ENCODE measurements at regions not wholly inside any gene's neighbourhood (a gene's known extent, or its start where the extent isn't known, plus 50 kb on each side); places are given as distances from the start of the nearest gene placed in this dataset.

DNA sequence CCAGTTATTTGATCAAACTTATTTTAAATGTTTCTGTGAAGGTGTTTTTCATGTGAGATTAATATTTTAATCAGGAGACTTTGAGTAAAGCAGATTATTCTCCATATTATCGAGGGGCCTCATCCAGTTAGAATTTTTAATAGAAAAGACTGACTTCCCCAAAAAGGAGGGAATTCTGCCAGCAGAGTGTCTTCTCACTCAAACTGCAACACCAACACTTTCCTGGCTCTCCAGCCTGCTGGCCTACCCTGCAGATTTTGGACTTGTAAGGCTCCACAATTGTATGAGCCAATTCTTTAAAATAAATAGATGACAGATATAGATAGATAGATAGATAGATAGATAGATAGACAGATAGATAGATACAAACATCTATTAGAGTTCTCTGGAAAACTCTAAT is 155.7 kb downstream of the SEC23A start:
- POLR2A ChIA-PET (ENCODE audit: unreplicated experiment), result no interaction called here
- Histone ChIP-seq H3K9ac (ENCODE audit: low read depth, low read length) (no peak overlapping the region), H3K56ac (ENCODE audit: extremely low read depth, insufficient read depth, low read length) (no peak overlapping the region), H2BK15ac (ENCODE audit: low read depth, low read length) (no peak overlapping the region), H2BK20ac (ENCODE audit: low read depth, low read length) (no peak overlapping the region), H3K79me1 (ENCODE audit: low read depth in 1 of 2, low read length in 2 of 2) (no peaks in the 10 kb centered on the region), H3K36me3 (ENCODE audit: control insufficient read depth, insufficient read depth, low read length) (no peaks in the 10 kb centered on the region), H3K4me2 (ENCODE audit: low read depth, low read length) (no peak overlapping the region), H3K27ac (ENCODE audit: insufficient read depth, low read length) (no peak overlapping the region), H3K4ac (ENCODE audit: low read depth, low read length) (no peak overlapping the region), H3K23ac (ENCODE audit: low read depth, low read length) (no peak overlapping the region), H3K9me1 (ENCODE audit: insufficient read depth, low read length) (no peaks in the 10 kb centered on the region), H3K4me1 (ENCODE audit: control insufficient read depth, insufficient read depth, low read length) (no peaks in the 10 kb centered on the region), H3K18ac (ENCODE audit: low read depth, low read length) (no peak overlapping the region), H3K9me3 (ENCODE audit: control insufficient read depth, insufficient read depth, low read length) (no peaks in the 10 kb centered on the region), H3K27me3 (ENCODE audit: control insufficient read depth, insufficient read depth, low read length) (0 out of 2 replicates have a peak, but pooled peaks cover 3% of the 10 kb centered on the region), H4K20me1 (ENCODE audit: insufficient read depth, low read length) (no peaks in the 10 kb centered on the region), H3K4me3 (ENCODE audit: insufficient read depth, low read depth, low read length) (no peak overlapping the region), H2AFZ (replicated peaks; ENCODE audit: low read length, poor library complexity) (no peak overlapping the region), H2BK120ac (ENCODE audit: low read depth, low read length) (no peak overlapping the region), H4K8ac (ENCODE audit: low read depth in 2 of 2, low read length in 2 of 2) (no peak overlapping the region), H2AK9ac (replicated peaks; ENCODE audit: low read depth, low read length, poor library complexity) (no peak overlapping the region), H4K91ac (ENCODE audit: insufficient read depth, low read depth, low read length) (no peak overlapping the region), H3K14ac (replicated peaks; ENCODE audit: low read depth, low read length) (no peak overlapping the region), H2AK5ac (ENCODE audit: low read depth, low read length) (no peak overlapping the region), H4K5ac (ENCODE audit: low read depth, low read length) (no peak overlapping the region), H2BK5ac (ENCODE audit: low read depth, low read length, poor library complexity, severe bottlenecking) (no peak overlapping the region)
- no CpG with 5 or more reads among the region's 1 CpG for WGBS, 2 experiments (ENCODE audit: extremely low coverage in 2 of 2, insufficient read length in 1 of 2)
- CTCF ChIA-PET, result no interaction called here
- TF ChIP-seq MAFK (IDR thresholded peaks at IDR 0.05; ENCODE audit: low read depth, low read length), result no peak
- TF ChIP-seq CEBPB (IDR thresholded peaks at IDR 0.05; ENCODE audit: low read depth, low read length), result no peak
- TF ChIP-seq RCOR1 (IDR thresholded peaks at IDR 0.05; ENCODE audit: insufficient replicate concordance, low read length), result no peak
- no peak for TF ChIP-seq FOS (IDR thresholded peaks at IDR 0.05; ENCODE audit: low read depth, low read length)
- TF ChIP-seq RFX5 (IDR thresholded peaks at IDR 0.05; ENCODE audit: low read depth, low read length), result no peak
- no peak for TF ChIP-seq ELK1 (IDR thresholded peaks at IDR 0.05; ENCODE audit: borderline replicate concordance, low read depth, low read length)
- no peak for TF ChIP-seq MAZ (IDR thresholded peaks at IDR 0.05; ENCODE audit: borderline replicate concordance, low read depth, low read length)
- TF ChIP-seq USF2 (IDR thresholded peaks at IDR 0.05; ENCODE audit: low read depth, low read length), result no peak
- no peak for TF ChIP-seq BHLHE40 (IDR thresholded peaks at IDR 0.05; ENCODE audit: low read depth, low read length)
- TF ChIP-seq SMC3 (IDR thresholded peaks at IDR 0.05; ENCODE audit: low read depth, low read length), result no peak
- TF ChIP-seq POLR2A (IDR thresholded peaks at IDR 0.05; ENCODE audit: low read depth, low read length), result no peak
- TF ChIP-seq NFE2L2 (IDR thresholded peaks at IDR 0.05; ENCODE audit: low read depth, low read length), result no peak
- no peak for TF ChIP-seq CHD1 (IDR thresholded peaks at IDR 0.05; ENCODE audit: low read depth, low read length)
- TF ChIP-seq RAD21 (IDR thresholded peaks at IDR 0.05; ENCODE audit: low read length), result no peak
- no peak for TF ChIP-seq MXI1 (IDR thresholded peaks at IDR 0.05; ENCODE audit: borderline replicate concordance, low read depth, low read length)
- TF ChIP-seq CTCF (conservative IDR thresholded peaks at IDR 0.05; ENCODE audit: low read depth, low read length), result no peak
- intact Hi-C loops (cut with micrococcal nuclease) (no loop called here), dilution Hi-C loops (cut with HindIII; ENCODE audit: low sequenced_read_pairs, unreplicated experiment) (no loop called here), in situ Hi-C loops (cut with MboI; ENCODE audit: low sequenced_read_pairs) (no loop called here)
- ATAC-seq (ENCODE audit: low read depth) (no peak), DNase-seq (no peak)
- no TSS peak for BruUV-seq (replicated peaks)
